ENCODE measurements at regions not wholly inside any gene's neighbourhood (a gene's known extent, or its start where the extent isn't known, plus 50 kb on each side); places are given as distances from the start of the nearest gene placed in this dataset.
"Not testable (repeated sequence)": the region's sequence is repeated elsewhere in the genome, so short reads cannot be mapped to it uniquely, and the experiment has no call there.

DNA sequence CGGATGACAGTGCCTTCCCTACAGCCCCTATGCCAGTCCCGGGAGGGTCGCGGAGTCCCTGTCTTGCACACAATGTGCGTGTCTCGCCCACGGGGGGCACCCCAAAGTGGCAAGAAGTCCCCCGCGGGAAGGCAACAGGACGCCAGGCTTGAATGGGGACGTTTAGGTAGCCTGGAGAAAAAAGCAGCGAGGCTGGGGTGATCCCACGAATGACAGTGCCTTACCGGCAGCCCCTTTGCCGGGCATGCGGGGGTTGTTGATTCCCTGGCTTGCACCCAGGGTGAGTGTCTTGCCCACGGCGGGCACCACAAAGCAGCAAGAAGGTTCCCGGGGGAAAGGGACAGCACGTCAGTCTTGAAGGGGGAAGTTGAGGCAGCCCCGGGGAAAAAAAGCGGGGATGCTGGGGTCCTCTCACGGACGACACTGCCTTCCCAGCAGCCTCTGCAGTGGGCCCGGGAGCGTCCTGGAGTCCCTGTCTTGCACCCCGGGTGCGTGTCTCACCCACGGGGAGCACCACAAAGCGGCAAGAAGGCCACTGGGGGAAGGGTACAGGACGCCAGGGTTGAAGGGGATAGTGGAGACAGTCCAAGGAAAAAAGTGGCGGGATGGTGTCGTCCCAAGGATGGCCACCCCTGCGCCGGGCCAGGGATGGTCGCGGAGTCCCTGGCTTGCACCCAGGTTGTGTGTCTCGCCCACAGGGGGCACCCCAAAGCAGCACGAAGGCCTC lies 156.8 kb upstream of the ALG10B start:
- no peak overlapping the region for H3K9ac ChIP-seq (ENCODE audit: low read depth, low read length)
- H3K9me3 ChIP-seq (ENCODE audit: control insufficient read depth, insufficient read depth, low read length) = no peaks in the 10 kb centered on the region
- H3K4me1 ChIP-seq (ENCODE audit: insufficient read depth, low read length) = no peaks in the 10 kb centered on the region
- no peaks in the 10 kb centered on the region for H3K36me3 ChIP-seq (ENCODE audit: insufficient read depth, low read length)

GRCh38 chr12:38160318-38161122 lies 156.1 kb upstream of the ALG10B start:
- Histone ChIP-seq H3K9ac (ENCODE audit: low read depth, low read length) (no peak overlapping the region), H3K9me3 (ENCODE audit: control insufficient read depth, insufficient read depth, low read length) (no peaks in the 10 kb centered on the region), H3K36me3 (ENCODE audit: insufficient read depth, low read length) (no peaks in the 10 kb centered on the region), H3K4me1 (ENCODE audit: insufficient read depth, low read length) (no peaks in the 10 kb centered on the region)

- Histone ChIP-seq H3K36me3 (ENCODE audit: insufficient read depth, low read length) (no peaks in the 10 kb centered on the region), H3K4me1 (ENCODE audit: insufficient read depth, low read length) (no peaks in the 10 kb centered on the region), H3K9me3 (ENCODE audit: control insufficient read depth, insufficient read depth, low read length) (no peaks in the 10 kb centered on the region), H3K9ac (ENCODE audit: low read depth, low read length) (no peak overlapping the region)
Measured at GRCh38 chr12:38161123-38162000, 155.2 kb upstream of the ALG10B start.

DNA sequence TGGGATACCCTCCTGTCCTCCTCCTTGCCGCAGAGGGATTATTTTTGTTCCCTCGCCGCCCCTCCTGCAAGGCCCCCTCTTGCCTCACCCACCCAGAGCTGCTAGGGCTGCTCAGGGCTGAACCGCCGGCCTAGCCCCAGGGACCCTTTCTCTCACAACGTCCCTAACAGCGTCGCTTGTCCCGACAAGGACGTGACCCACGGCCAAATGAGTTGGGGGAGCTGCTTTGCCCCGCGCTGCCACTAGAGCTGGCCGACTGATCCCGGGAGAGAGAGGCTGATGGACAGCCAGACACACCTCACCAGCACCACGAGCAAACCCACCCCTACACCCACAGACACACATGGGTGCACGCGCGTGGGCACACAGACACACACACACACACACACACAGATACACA lies 154.6 kb upstream of the ALG10B start:
- no peak overlapping the region for H3K9ac ChIP-seq (ENCODE audit: low read depth, low read length)
- no peaks in the 10 kb centered on the region for H3K9me3 ChIP-seq (ENCODE audit: control insufficient read depth, insufficient read depth, low read length)
- H3K4me1 ChIP-seq (ENCODE audit: insufficient read depth, low read length) = no peaks in the 10 kb centered on the region
- H3K36me3 ChIP-seq (ENCODE audit: insufficient read depth, low read length) = no peaks in the 10 kb centered on the region

GRCh38 chr12:38162708-38163441 lies 153.7 kb upstream of the ALG10B start:
- no peaks in the 10 kb centered on the region for H3K36me3 ChIP-seq (ENCODE audit: insufficient read depth, low read length)
- H3K9me3 ChIP-seq (ENCODE audit: control insufficient read depth, insufficient read depth, low read length) = no peaks in the 10 kb centered on the region
- H3K9ac ChIP-seq (ENCODE audit: low read depth, low read length) = no peak overlapping the region
- no peaks in the 10 kb centered on the region for H3K4me1 ChIP-seq (ENCODE audit: insufficient read depth, low read length)

- no peaks in the 10 kb centered on the region for H3K9me3 ChIP-seq (ENCODE audit: control insufficient read depth, insufficient read depth, low read length)
- H3K4me1 ChIP-seq (ENCODE audit: insufficient read depth, low read length) = no peaks in the 10 kb centered on the region
- no peaks in the 10 kb centered on the region for H3K36me3 ChIP-seq (ENCODE audit: insufficient read depth, low read length)
- H3K9ac ChIP-seq (ENCODE audit: low read depth, low read length) = no peak overlapping the region
Measured at GRCh38 chr12:38163442-38163801, 153.2 kb upstream of the ALG10B start.

DNA sequence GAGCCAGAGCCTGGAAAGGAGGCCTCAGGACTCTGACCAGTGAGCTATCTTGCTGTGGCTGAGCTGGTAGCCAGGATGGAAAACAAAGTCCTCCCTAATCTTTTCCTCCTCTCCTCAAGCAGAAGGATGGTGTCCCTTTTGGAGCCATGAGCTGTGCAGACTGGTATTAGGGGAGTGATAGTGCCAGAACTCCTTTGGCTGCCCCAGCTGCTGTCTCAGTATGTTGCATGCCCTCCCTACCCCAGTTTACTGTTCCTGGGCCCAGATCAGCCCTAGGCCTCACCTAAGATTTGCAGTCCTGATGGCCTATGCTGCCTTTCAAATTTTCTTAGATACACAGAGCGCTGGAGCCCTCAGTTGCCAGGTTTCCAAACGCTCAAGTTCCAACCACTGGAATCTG lies 150.3 kb upstream of the ALG10B start:
- H3K4me1 ChIP-seq (ENCODE audit: insufficient read depth, low read length) = no peaks in the 10 kb centered on the region
- no peaks in the 10 kb centered on the region for H3K36me3 ChIP-seq (ENCODE audit: insufficient read depth, low read length)
- no peak overlapping the region for H3K9ac ChIP-seq (ENCODE audit: low read depth, low read length)
- no peaks in the 10 kb centered on the region for H3K9me3 ChIP-seq (ENCODE audit: control insufficient read depth, insufficient read depth, low read length)

- H3K36me3 ChIP-seq (ENCODE audit: insufficient read depth, low read length) = no peaks in the 10 kb centered on the region
Measured at GRCh38 chr12:38175538-38175937, 141.0 kb upstream of the ALG10B start.

DNA sequence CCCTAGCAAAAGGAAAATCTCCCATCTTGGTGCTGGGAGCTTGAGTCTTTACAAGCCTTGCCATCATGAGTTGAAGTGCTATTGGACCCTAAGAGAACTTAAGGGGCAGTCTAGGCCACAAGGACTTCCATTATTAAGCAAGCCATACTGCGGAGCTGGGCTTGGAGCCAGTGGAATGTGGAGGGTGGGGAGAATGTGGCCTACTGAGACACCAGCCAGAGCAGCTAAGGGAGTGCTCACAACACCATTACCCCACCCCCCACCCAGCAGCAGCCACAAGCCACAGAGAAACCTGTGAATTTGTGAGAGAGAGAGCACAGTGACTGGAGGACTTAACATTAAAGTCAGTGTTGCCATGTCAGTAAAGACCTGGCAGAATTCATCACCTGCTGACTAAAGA lies 133.0 kb upstream of the ALG10B start:
- not testable (repeated sequence) for H3K4me1 ChIP-seq (ENCODE audit: insufficient read depth, low read length); H3K36me3 ChIP-seq (ENCODE audit: insufficient read depth, low read length); H3K9me3 ChIP-seq (ENCODE audit: control insufficient read depth, insufficient read depth, low read length); H3K9ac ChIP-seq (ENCODE audit: low read depth, low read length)

More at GRCh38 chr12:38175538-38175937, 141.0 kb upstream of the ALG10B start:
- Histone ChIP-seq H3K9ac (ENCODE audit: low read depth, low read length) (no peak overlapping the region), H3K4me1 (ENCODE audit: insufficient read depth, low read length) (no peaks in the 10 kb centered on the region), H3K9me3 (ENCODE audit: control insufficient read depth, insufficient read depth, low read length) (no peaks in the 10 kb centered on the region)

DNA sequence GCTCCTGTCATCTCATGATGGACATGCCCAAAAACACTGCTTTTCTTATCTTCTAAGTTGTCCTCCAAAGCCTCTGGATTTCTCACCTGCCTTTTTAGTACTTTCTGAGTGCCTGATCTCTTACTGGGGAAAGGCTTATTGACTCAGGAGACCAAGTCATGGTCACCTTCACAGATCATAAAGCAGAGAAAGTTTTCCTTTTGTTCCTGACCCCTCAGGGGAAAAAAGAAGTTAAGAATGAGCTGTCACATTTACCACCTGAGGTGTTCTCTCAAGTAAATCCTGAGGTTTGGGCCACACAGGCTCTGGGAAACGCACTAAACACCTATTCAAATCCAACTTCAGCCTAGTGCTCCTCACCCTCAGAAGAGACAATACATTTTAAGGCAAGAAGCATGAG lies 119.3 kb upstream of the ALG10B start:
- H3K9me3 ChIP-seq (ENCODE audit: control insufficient read depth, insufficient read depth, low read length); H3K36me3 ChIP-seq (ENCODE audit: insufficient read depth, low read length); H3K9ac ChIP-seq (ENCODE audit: low read depth, low read length); H3K4me1 ChIP-seq (ENCODE audit: insufficient read depth, low read length): not testable (repeated sequence)

GRCh38 chr12:38201461-38202276 lies 114.9 kb upstream of the ALG10B start:
- H3K9me3 ChIP-seq (ENCODE audit: control insufficient read depth, insufficient read depth, low read length) = no peaks in the 10 kb centered on the region
- H3K4me1 ChIP-seq (ENCODE audit: insufficient read depth, low read length) = no peaks in the 10 kb centered on the region
- H3K36me3 ChIP-seq (ENCODE audit: insufficient read depth, low read length) = no peaks in the 10 kb centered on the region
- no peak overlapping the region for H3K9ac ChIP-seq (ENCODE audit: low read depth, low read length)

- Histone ChIP-seq H3K36me3 (ENCODE audit: insufficient read depth, low read length) (no peaks in the 10 kb centered on the region), H3K9me3 (ENCODE audit: control insufficient read depth, insufficient read depth, low read length) (no peaks in the 10 kb centered on the region)
Measured at GRCh38 chr12:38204831-38205230, 111.7 kb upstream of the ALG10B start.

GRCh38 chr12:38222011-38222410 lies 94.6 kb upstream of the ALG10B start:
- no peaks in the 10 kb centered on the region for H3K9me3 ChIP-seq (ENCODE audit: control insufficient read depth, insufficient read depth, low read length)
- H3K36me3 ChIP-seq (ENCODE audit: insufficient read depth, low read length) = no peaks in the 10 kb centered on the region
- H3K9ac ChIP-seq (ENCODE audit: low read depth, low read length) = no peak overlapping the region
- H3K4me1 ChIP-seq (ENCODE audit: insufficient read depth, low read length) = no peaks in the 10 kb centered on the region

More at GRCh38 chr12:38204831-38205230, 111.7 kb upstream of the ALG10B start:
- Histone ChIP-seq H3K4me1 (ENCODE audit: insufficient read depth, low read length) (no peaks in the 10 kb centered on the region), H3K9ac (ENCODE audit: low read depth, low read length) (no peak overlapping the region)

All from ES-I3 (cell line).